NT2/D1 (cell line): ENCODE measurements at regions not wholly inside any gene's neighbourhood (a gene's known extent, or its start where the extent isn't known, plus 50 kb on each side); places are given as distances from the start of the nearest gene placed in this dataset.
"Not testable (repeated sequence)": the region's sequence is repeated elsewhere in the genome, so short reads cannot be mapped to it uniquely, and the experiment has no call there.

Experiments used
- DNase-seq: peaks from one replicate; pipeline ENCODE4 v3.0.0-alpha.2; 2011; ENCODE audit warnings: low read depth, low spot score
- H3K27me3 ChIP-seq: 2 replicates; pipeline ENCODE4 v1.6.0; 2011; ENCODE audit warnings: mild to moderate bottlenecking; ENCODE audit not compliant: insufficient read length, insufficient read depth
- H3K36me3 ChIP-seq: 2 replicates; pipeline ENCODE4 v1.6.1; 2011; ENCODE audit warnings: mild to moderate bottlenecking, low read length, mixed read lengths; ENCODE audit not compliant: insufficient read depth, insufficient read length
- H3K4me1 ChIP-seq: 2 replicates; pipeline ENCODE4 v1.5.1; 2011; ENCODE audit not compliant: insufficient read depth, insufficient read length
- H3K4me3 ChIP-seq: 2 replicates; pipeline ENCODE4 v1.5.1; 2011; ENCODE audit warnings: low read depth; ENCODE audit not compliant: insufficient read length
- H3K9ac ChIP-seq: 2 replicates; pipeline ENCODE4 v1.6.0; 2011; ENCODE audit warnings: low read depth; ENCODE audit not compliant: insufficient read length
- H3K9me3 ChIP-seq: 2 replicates; pipeline ENCODE4 v1.5.1; 2011; ENCODE audit warnings: mild to moderate bottlenecking, low read length; ENCODE audit not compliant: insufficient read depth
- SUZ12 ChIP-seq: IDR thresholded peaks from 2 replicates; pipeline ENCODE4 v1.6.1; 2011; ENCODE audit not compliant: insufficient read length, insufficient read depth; ENCODE audit errors: extremely low read depth
- YY1 ChIP-seq: IDR thresholded peaks from 2 replicates; pipeline ENCODE4 v1.6.1; 2011; ENCODE audit not compliant: insufficient read length, insufficient read depth
- ZNF274 ChIP-seq: IDR thresholded peaks from 2 replicates; pipeline ENCODE4 v1.6.1; 2011; ENCODE audit warnings: mild to moderate bottlenecking, low read depth, low read length

DNA sequence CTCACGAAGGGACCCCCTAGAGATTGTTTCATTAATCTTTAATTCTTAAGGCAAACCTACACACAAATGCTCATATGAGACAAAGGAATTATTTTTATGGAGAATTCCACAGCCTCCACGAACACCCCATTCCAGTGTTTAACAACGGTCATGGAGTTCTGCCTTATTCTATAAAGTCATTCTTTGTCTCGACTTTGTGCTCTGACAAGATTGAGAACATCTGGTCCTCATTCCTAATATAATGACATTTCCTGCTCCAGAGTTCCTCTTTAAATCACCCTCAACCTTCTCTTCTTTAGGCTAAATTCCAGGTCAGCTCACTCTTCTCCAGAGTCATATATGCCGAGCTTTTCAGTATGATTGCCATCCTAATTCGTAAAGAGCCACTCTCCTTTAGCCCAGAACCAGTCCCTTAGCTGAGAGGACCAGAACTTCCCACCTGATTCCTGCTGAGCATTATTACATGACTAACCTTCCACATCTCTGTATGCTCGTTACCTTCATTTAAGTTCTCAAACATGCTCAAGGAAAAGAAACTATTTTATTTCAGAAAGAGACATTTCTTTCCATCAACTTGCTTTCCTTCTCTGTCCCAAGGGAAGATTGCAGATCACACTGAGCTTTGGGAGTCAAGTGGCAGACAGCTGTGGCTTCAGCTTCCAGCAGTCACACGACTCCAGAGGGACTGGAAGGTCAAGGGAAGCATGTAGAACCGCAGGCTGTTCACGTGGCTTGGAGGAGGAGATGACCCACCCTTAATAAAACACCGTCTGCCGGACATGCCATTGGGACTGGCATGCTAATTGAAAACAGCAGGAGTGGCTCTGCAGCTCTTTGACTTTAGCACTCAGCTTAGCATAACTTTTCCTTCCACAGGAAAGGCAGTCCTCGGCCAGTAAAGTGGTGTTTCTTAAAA lies 467.1 kb upstream of the HSF2 start:
- no peak for TF ChIP-seq ZNF274
- TF ChIP-seq SUZ12, result no peak
- TF ChIP-seq YY1, result no peak
- Histone ChIP-seq H3K9me3 (no peaks in the 10 kb centered on the region), H3K4me1 (no peaks in the 10 kb centered on the region), H3K27me3 (no peaks in the 10 kb centered on the region), H3K9ac (no peak overlapping the region), H3K4me3 (no peak overlapping the region), H3K36me3 (no peaks in the 10 kb centered on the region)
- DNase-seq, result peak; percentile 72

DNA sequence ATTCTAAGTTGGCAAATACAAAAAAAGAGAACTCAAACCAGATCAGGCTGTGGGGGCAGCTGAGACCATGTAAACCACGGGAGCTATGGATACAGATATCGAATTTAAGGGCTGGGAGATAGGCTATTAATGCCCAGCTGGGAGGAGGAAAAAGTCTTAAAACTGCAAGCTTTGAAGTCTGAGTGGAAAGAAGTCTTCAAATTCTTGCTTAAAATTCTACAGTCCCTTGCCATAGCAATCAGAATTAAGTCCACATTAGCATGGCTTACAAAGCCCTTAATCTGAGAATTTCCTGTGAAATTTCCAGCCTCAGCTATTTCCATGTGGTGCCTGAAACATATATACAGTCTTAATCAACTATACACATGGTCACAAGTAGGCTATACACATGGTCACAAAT lies 465.0 kb upstream of the HSF2 start:
- no peak for DNase-seq
- Histone ChIP-seq H3K9ac (no peak overlapping the region), H3K9me3 (no peaks in the 10 kb centered on the region), H3K27me3 (no peaks in the 10 kb centered on the region), H3K36me3 (no peaks in the 10 kb centered on the region), H3K4me1 (no peaks in the 10 kb centered on the region), H3K4me3 (no peak overlapping the region)
- TF ChIP-seq ZNF274 (no peak), SUZ12 (no peak), YY1 (no peak)

DNA sequence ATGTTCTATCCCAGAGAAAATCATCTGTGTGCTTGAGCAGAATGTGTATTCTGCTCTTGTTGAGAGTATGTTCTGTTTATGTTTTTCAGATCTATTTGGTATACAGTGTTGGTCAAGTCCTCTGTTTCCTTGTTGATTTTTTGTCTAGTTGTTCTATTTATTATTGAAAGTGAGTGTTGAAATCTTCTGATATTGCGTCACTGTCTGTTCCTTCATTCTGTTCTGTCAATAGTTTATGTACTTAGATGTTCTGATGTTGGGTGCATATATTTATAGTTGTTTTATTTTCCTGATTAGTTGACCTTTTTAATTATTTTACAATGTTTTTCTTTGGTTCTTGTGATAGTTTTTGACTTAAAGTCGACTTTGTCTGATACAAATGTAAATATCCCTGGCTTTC lies 458.7 kb upstream of the HSF2 start:
- H3K4me1 ChIP-seq, result no peaks in the 10 kb centered on the region
- H3K9me3 ChIP-seq, result no peaks in the 10 kb centered on the region
- no peak for DNase-seq
- H3K27me3 ChIP-seq, result no peaks in the 10 kb centered on the region
- no peak overlapping the region for H3K4me3 ChIP-seq
- H3K9ac ChIP-seq, result no peak overlapping the region
- H3K36me3 ChIP-seq, result no peaks in the 10 kb centered on the region
- no peak for TF ChIP-seq SUZ12
- no peak for TF ChIP-seq ZNF274
- TF ChIP-seq YY1, result no peak

DNA sequence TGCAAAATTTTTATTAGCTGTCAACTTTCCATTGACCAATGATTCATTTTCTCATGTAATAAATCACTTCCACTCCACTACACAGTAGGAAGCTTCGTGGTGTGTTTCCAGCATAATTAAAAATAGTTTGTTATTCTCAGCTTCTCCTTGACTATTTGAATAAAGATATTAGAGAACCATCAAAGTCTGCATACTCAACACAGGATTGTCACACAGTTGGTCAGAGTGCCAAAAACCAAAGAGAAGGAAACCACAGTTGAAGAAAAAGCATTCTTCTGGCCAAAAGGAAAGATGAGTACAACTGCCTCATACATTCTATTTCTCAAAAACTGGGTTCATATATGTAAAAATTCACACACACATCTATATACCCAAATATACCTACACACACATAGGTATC lies 455.1 kb upstream of the HSF2 start:
- no peak for TF ChIP-seq SUZ12
- no peak for TF ChIP-seq YY1
- no peak for TF ChIP-seq ZNF274
- Histone ChIP-seq H3K36me3 (no peaks in the 10 kb centered on the region), H3K9ac (no peak overlapping the region), H3K4me3 (no peak overlapping the region), H3K9me3 (no peaks in the 10 kb centered on the region), H3K4me1 (no peaks in the 10 kb centered on the region), H3K27me3 (no peaks in the 10 kb centered on the region)
- DNase-seq, result no peak

DNA sequence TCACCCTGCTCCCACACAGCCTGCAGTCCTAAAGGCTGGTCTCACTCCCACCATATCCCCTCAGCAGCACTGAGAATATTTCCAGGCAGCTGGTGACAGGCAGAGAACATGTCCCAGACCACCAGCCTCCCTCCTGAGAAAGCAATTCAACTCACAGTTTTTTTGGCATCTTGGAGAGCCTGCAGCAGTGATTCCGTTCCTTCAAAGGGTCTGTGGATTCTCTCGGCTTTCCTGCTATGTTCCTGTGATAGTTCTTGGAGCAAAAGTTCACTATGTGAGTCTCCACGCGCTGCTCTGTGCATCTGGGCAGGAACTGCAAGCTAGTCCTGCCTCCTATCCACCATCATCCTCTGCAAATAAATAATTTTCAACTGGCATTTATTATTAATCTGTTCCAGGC lies 448.3 kb upstream of the HSF2 start:
- no peak for TF ChIP-seq YY1
- TF ChIP-seq SUZ12, result no peak
- no peak for TF ChIP-seq ZNF274
- Histone ChIP-seq H3K36me3 (no peaks in the 10 kb centered on the region), H3K9me3 (no peaks in the 10 kb centered on the region), H3K4me3 (no peak overlapping the region), H3K9ac (no peak overlapping the region), H3K27me3 (no peaks in the 10 kb centered on the region), H3K4me1 (no peaks in the 10 kb centered on the region)
- no peak for DNase-seq

DNA sequence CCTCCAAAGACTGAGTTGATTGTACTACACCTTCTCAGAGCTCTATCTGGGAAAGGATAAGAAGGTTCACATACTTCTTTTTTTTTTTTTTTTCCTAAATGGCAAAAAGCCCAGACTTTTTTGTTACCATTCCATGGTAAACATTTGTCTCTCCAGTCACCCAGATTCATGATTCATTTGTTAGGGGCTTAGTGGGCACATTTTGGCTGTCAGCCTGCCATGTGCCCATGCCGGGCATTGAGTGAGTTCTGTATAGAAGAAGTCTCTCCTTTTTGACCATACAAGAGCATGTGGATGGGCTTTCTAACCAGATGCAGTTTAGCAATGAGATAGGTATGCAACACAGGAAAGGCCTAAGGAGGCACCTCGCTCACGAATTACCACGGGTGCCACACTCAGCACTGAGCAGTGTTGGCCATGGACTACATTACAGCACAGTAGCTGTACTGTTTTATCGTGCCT lies 447.5 kb upstream of the HSF2 start:
- Histone ChIP-seq H3K27me3 (no peaks in the 10 kb centered on the region), H3K9ac (no peak overlapping the region), H3K4me1 (no peaks in the 10 kb centered on the region), H3K36me3 (no peaks in the 10 kb centered on the region), H3K4me3 (no peak overlapping the region), H3K9me3 (no peaks in the 10 kb centered on the region)
- TF ChIP-seq YY1 (no peak), ZNF274 (no peak), SUZ12 (no peak)
- DNase-seq, result no peak

DNA sequence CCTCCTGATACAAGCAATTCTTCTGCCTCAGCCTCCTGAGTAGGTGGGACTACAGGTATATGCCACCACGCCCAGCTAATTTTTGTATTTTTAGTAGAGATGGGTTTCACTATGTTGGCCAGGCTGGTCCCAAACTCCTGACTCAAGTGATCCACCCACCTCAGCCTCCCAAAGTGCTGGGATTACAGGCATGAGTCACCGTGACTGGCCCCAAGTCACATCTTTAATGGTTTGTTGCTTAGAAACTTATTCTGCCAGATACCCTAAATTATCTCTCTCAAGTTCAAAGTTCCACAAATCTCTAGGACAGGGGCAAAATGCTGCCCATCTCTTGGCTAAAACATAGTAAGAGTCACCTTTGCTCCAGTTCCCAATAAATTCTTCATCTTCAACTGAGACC lies 444.1 kb upstream of the HSF2 start:
- DNase-seq, H3K36me3 ChIP-seq, H3K9ac ChIP-seq, H3K27me3 ChIP-seq, H3K9me3 ChIP-seq, H3K4me3 ChIP-seq, H3K4me1 ChIP-seq: not testable (repeated sequence)

DNA sequence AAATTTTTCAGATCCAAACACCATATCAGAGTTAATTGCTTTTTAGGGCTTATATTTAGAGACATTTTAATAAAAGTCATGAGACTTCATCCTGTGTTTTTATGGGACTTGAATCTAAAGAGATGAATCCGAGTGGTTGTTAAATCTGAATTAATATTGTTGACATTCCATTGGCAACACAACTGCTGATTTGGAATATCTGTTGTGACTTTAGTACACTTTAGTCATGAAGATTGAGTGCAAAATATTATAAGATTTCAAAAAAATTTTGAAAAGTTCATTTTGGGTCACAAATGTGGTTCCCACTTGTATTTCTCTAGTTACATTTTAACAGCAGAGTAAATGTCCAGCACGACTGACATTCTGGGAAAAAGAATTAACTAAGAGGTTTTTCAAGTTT lies 442.7 kb upstream of the HSF2 start:
- no peak for DNase-seq
- no peaks in the 10 kb centered on the region for H3K27me3 ChIP-seq
- TF ChIP-seq SUZ12 (no peak), YY1 (no peak), ZNF274 (no peak)
- H3K4me3 ChIP-seq, result no peak overlapping the region
- H3K4me1 ChIP-seq, result no peaks in the 10 kb centered on the region
- H3K9ac ChIP-seq, result no peak overlapping the region
- no peaks in the 10 kb centered on the region for H3K36me3 ChIP-seq
- no peaks in the 10 kb centered on the region for H3K9me3 ChIP-seq
